GM19468 (cell line): ENCODE measurements at regions not wholly inside any gene's neighbourhood (a gene's known extent, or its start where the extent isn't known, plus 50 kb on each side); places are given as distances from the start of the nearest gene placed in this dataset.

Experiments
- ATAC-seq: cut with Tn5 transposase; IDR thresholded peaks from one replicate; pipeline ENCODE4 v1.9.1; 2021; ENCODE audit warnings: mild to moderate bottlenecking, moderate library complexity, moderate number of reproducible peaks; ENCODE audit not compliant: unreplicated experiment; ENCODE audit errors: extremely low read depth

DNA sequence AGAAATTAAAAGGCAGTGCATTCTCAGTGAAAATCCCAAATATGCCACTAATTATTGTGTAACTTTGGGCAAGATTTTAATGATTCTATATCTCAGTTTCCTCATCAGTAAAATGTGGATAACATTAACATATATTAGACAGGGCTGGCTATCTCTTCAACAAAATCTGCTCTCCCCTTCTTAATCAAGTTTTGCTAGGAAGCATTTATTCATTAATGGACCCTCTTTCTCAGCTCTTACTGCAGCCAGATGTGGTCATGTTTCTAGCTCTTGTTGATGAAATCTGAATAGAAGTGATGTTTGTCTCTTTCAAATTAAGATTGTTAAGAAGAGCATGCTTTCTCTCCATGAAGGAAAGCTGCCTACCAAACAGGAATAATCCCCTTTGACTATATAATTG is 84.4 kb upstream of the PPFIA2 start:
- ATAC-seq: no peak

DNA sequence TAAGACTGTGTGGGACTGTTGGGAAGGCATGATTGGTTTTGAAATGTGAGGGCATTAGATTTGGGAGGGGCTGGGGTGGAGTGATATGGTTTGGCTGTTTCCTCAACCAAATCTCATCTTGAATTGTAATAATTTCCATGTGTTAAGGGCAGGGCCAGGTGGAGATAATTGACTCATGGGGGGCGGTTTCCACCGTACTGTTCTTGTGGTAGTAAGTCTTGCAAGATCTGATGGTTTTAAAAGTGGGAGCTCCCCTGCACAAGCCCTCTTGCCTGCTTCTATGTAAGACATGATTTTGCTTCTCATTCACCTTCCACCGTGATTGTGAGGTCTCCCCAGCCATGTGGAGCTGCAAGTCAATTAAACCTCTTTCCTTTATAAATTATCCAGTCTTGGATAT is 76.6 kb upstream of the PPFIA2 start:
- no peak for ATAC-seq

DNA sequence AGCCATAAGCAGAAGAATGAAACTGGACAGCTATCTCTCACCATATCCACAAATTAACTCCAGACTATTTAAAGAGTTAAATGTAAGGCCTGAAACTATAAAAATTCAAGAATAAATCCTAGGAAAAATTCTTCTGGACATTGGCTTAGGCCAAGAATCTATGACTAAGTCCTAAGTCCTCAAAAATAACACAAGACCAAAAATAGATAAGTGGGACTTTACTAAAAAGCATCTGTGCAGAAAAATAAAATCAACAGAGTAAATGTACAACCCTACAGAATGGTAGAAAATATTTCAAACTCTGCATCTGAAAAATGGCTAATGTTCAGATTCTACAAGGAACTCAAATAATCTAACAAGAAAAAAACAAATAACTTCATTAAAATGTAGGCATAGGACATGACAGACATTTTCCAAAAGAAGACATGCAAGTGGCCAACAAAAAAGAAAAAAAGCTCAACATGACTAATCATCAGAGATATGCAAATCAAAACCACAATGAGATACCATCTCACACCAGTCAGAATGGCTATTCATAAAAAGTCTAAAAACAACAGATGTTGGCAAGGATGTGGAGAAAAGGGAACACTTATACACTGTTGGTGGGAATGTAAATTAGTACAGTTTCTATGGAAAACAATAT is 61.0 kb upstream of the PPFIA2 start:
- no peak for ATAC-seq

DNA sequence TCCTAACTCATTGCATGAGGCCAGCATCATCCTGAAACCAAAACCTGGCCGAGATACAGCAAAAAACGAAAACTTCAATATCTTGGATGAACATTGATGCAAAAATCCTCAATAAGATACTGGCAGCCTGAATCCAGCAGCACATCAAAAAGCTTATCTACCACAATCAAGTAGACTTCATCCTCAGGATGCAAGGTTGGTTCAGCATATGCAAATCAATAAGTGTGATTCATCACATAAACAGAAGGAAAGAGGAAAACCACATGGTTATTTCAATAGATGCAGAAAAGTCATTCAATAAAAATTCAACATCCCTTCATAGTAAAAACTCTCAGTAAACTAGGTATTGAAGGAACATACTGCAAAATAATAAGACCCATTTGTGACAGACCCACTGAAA is 56.5 kb upstream of the PPFIA2 start:
- ATAC-seq: no peak

DNA sequence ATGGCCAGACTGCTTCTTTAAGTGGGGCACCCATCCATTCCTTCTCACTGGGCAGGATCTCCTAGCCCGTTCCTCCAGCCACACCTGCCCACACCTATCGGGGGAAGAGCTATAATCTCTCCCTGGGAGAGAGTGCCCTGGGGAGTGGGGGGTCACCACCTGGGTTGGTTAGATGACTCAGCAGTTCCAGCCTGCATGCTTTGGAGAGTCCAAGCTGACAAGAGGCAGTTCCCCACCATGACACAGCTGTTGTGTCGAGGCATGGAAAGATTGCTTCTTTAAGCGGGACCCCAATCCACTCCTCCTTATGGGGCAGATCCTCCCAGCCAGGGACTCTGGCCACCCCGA is 52.6 kb upstream of the PPFIA2 start:
- ATAC-seq: no peak

DNA sequence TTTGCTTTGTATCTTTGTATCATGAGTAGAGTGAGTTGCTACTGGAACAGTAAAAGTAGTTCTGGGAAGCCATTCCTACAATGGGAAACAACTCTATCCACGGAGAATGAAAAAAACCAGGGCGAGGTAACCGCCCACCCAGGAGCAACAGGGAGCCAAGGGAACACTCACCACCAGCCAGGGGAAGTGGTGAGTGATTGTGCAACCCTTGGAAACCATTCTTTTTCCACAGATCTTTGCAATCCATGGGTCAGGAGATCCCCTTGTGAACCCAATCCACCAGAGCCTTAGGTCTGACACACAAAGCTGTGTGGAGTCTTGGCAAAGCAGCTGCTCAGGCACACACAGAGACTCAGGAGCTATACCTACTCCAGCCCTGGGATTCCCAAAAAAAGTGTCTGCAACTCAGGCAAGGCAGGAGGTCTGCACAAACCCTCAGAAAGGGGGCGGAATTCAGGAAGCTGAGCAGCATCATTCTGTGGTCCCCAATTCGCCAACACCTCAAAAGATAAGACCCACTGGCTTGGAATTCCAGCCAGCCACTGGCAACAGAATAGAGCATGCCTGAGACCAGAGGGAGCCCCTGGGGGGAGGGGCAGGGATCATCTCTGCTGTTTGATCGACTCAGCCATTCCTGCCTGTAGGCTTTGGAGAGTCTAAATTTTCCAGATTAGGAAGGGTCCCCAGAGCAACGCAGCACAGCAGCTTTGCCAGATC is 52.1 kb upstream of the PPFIA2 start:
- ATAC-seq: no peak

DNA sequence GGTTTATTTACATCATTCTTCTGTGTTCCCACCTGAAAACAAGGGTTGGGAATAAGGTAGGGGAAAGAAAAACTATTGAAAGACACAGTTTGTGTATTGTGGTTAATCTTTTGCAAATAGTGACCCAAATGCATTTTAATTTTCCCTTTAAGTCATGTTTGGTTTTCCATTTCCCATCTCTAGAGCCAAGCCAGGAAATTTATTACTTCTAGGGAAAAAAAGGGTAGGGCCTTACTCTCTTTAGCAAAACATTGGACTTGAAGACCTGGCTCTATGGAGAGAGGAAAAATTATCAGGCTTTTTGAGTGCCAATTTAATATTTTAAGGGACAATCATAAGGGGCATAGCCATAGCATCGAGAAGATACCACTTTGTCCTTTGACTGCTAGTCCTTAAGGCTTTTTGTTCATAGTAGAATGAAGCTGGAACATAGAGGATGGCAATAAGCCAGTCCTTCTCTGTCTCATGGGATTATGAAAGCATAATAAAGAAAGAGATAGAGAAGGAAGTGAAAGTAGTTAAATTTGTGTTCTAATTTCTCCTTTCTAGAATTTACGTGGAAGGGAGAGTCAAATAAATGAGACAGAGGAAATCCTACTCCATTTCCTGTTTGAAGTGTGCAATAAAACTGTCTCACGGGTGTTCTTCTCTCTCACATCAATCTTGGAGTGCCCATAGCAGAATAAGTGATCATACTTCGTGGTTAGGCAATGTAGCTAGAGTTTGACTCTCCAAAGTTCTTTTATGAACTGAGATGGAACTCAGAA is 50.9 kb upstream of the PPFIA2 start:
- peak; percentile 73 for ATAC-seq

DNA sequence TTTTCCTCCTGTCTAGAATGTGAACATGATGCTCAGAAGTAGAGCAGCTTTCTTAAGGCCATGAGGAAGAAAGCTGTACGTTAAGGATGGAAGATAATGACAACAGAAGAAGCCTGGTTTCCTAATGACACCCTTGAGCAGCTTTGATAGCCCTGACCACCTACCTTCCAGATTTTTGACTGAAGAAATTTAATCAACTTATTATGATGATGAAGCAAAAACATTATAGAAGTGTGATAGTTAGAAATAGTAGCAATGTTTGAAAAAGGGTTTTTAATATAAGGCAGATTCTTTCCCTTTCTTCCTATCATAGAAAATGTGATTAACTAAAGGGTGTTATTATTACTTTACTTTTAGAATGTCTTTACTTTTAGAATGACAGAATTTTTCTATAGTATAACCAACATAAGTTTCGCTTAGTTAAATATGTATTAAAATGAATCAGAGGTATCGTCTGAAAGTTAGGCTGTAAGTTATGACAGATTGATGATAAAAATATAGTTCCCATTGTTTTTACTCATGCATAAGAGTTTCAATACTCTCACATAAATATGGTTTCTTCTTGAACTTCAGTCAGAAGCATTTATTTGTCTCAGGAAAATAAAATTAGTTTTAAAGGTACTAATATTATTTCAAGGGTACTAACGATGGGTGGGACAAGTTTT is 50.1 kb upstream of the PPFIA2 start:
- no peak for ATAC-seq
